ENCODE measurements at regions not wholly inside any gene's neighbourhood (a gene's known extent, or its start where the extent isn't known, plus 50 kb on each side); places are given as distances from the start of the nearest gene placed in this dataset.

DNA sequence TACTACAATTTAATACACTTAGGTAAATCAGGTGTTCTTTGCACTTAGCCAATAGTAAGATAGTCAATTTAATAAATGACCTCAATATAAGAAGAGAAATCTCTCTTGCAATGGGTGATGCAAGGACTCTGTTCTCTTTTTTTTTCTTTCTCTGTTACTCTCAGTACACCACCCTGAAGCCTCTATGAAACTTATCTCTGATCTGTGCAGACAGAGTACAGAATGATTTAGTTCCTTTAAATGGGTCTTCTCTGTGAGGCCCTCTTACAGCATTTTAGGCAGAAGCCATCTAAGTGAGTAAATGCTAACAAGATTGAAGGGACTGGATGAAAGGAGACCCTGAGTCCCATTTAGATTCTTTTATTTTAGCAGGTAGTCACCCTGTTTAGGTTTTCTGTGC lies 312.8 kb downstream of the RFPL4B start:
- H3K4me2 ChIP-seq, result no peak overlapping the region
- TF ChIP-seq EZH2 (IDR thresholded peaks at IDR 0.05; ENCODE audit: low read depth, unreplicated experiment), result no peak
- no peak for TF ChIP-seq ZNF114 (CRISPR knock-in tag; IDR thresholded peaks at IDR 0.05)
- H3K36me3 Mint-ChIP-seq (ENCODE audit: low read depth), result no peaks in the 10 kb centered on the region
- H3K27me3 ChIP-seq (ENCODE audit: insufficient read depth), result no peaks in the 10 kb centered on the region
- H3K27me3 Mint-ChIP-seq (ENCODE audit: insufficient read depth, low read depth, poor library complexity), result no peaks in the 10 kb centered on the region
- H3K27ac Mint-ChIP-seq, result no peak overlapping the region
- H3K9me3 Mint-ChIP-seq, result no peaks in the 10 kb centered on the region
- no peak overlapping the region for H3K4me3 Mint-ChIP-seq
- ATAC-seq (no peak), DNase-seq (ENCODE audit: low spot score) (no peak)
- no peak overlapping the region for H2AFZ ChIP-seq
- no peaks in the 10 kb centered on the region for H4K20me1 ChIP-seq (replicated peaks; ENCODE audit: insufficient read depth)
- no peak overlapping the region for H3K4me3 ChIP-seq
- no peaks in the 10 kb centered on the region for H3K36me3 ChIP-seq (ENCODE audit: insufficient read depth)
- H3K9me2 ChIP-seq (ENCODE audit: insufficient read depth), result no peaks in the 10 kb centered on the region
- no peak overlapping the region for H3K27ac ChIP-seq (ENCODE audit: low read depth)
- no peaks in the 10 kb centered on the region for H3K4me1 Mint-ChIP-seq
- H3K79me2 ChIP-seq (replicated peaks; ENCODE audit: insufficient read depth), result no peaks in the 10 kb centered on the region
- H3K4me1 ChIP-seq (ENCODE audit: insufficient read depth), result no peaks in the 10 kb centered on the region
- no peaks in the 10 kb centered on the region for H3F3A ChIP-seq (replicated peaks; ENCODE audit: low read depth)

GRCh38 chr6:112660626-112661025 lies 313.5 kb downstream of the RFPL4B start:
- TF ChIP-seq ZNF462 (CRISPR knock-in tag; IDR thresholded peaks at IDR 0.05), result no peak
- no peak for TF ChIP-seq ZNF331 (CRISPR knock-in tag; IDR thresholded peaks at IDR 0.05; ENCODE audit: low read depth)
- no peak for TF ChIP-seq CTCF (conservative IDR thresholded peaks at IDR 0.05; ENCODE audit: low read depth in 2 of 2)
- no peak for TF ChIP-seq JUNB (IDR thresholded peaks at IDR 0.05; ENCODE audit: unreplicated experiment)
- no peak for TF ChIP-seq STAT1 (IDR thresholded peaks at IDR 0.05; ENCODE audit: unreplicated experiment)
- no peak for TF ChIP-seq NANOG (IDR thresholded peaks at IDR 0.05; ENCODE audit: borderline replicate concordance)
- TF ChIP-seq, protein P1, sequence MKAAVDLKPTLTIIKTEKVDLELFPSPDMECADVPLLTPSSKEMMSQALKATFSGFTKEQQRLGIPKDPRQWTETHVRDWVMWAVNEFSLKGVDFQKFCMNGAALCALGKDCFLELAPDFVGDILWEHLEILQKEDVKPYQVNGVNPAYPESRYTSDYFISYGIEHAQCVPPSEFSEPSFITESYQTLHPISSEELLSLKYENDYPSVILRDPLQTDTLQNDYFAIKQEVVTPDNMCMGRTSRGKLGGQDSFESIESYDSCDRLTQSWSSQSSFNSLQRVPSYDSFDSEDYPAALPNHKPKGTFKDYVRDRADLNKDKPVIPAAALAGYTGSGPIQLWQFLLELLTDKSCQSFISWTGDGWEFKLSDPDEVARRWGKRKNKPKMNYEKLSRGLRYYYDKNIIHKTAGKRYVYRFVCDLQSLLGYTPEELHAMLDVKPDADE (IDR thresholded peaks at IDR 0.05), result no peak
- TF ChIP-seq REST (IDR thresholded peaks at IDR 0.05; ENCODE audit: unreplicated experiment), result no peak
- no peak for TF ChIP-seq ZNF114 (CRISPR knock-in tag; IDR thresholded peaks at IDR 0.05)
- TF ChIP-seq EZH2 (IDR thresholded peaks at IDR 0.05; ENCODE audit: low read depth, unreplicated experiment), result no peak
- Mint-ChIP-seq H3K4me1 (no peaks in the 10 kb centered on the region), H3K36me3 (ENCODE audit: low read depth) (no peaks in the 10 kb centered on the region), H3K27ac (no peak overlapping the region), H3K9me3 (no peaks in the 10 kb centered on the region), H3K4me3 (no peak overlapping the region), H3K27me3 (ENCODE audit: insufficient read depth, low read depth, poor library complexity) (no peaks in the 10 kb centered on the region)
- no peaks in the 10 kb centered on the region for H3K79me2 ChIP-seq (replicated peaks; ENCODE audit: insufficient read depth)
- H3K36me3 ChIP-seq (ENCODE audit: insufficient read depth), result no peaks in the 10 kb centered on the region
- H3K9me2 ChIP-seq (ENCODE audit: insufficient read depth), result no peaks in the 10 kb centered on the region
- no peak overlapping the region for H3K4me2 ChIP-seq
- DNase-seq (ENCODE audit: low spot score) (no peak), ATAC-seq (no peak)
- H3F3A ChIP-seq (replicated peaks; ENCODE audit: low read depth), result no peaks in the 10 kb centered on the region
- H4K20me1 ChIP-seq (replicated peaks; ENCODE audit: insufficient read depth), result no peaks in the 10 kb centered on the region
- H3K27me3 ChIP-seq (ENCODE audit: insufficient read depth), result no peaks in the 10 kb centered on the region
- H3K4me3 ChIP-seq, result no peak overlapping the region
- H2AFZ ChIP-seq, result no peak overlapping the region
- no peaks in the 10 kb centered on the region for H3K4me1 ChIP-seq (ENCODE audit: insufficient read depth)
- no peak overlapping the region for H3K27ac ChIP-seq (ENCODE audit: low read depth)
